Mesendoderm (in vitro differentiated cells): ENCODE measurements at regions not wholly inside any gene's neighbourhood (a gene's known extent, or its start where the extent isn't known, plus 50 kb on each side); places are given as distances from the start of the nearest gene placed in this dataset.

Source experiments
- DNase-seq: peaks from one replicate; pipeline ENCODE4 v3.0.0; 2013
- H2AK5ac ChIP-seq: 2 replicates; pipeline ENCODE4 v1.6.1; 2013; ENCODE audit warnings: low read length, inconsistent platforms
- H2BK120ac ChIP-seq: 2 replicates; pipeline ENCODE4 v1.6.1; 2013; ENCODE audit warnings: low read depth, mild to moderate bottlenecking, low read length, moderate library complexity, mixed read lengths
- H2BK15ac ChIP-seq: replicated peaks from 2 replicates; pipeline ENCODE4 v1.6.1; 2013; ENCODE audit warnings: low read depth, mild to moderate bottlenecking, moderate library complexity
- H2BK5ac ChIP-seq: 2 replicates; pipeline ENCODE4 v1.6.1; 2013; ENCODE audit warnings: low read length, inconsistent platforms
- H3K18ac ChIP-seq: 2 replicates; pipeline ENCODE4 v1.6.1; 2013; ENCODE audit warnings: mild to moderate bottlenecking, low read length, mixed read lengths
- H3K23ac ChIP-seq: one replicate; pipeline ENCODE4 v1.6.1; 2013; ENCODE audit warnings: low read length
- H3K27ac ChIP-seq: 2 replicates; pipeline ENCODE4 v1.5.1; 2013; ENCODE audit warnings: low read depth, mild to moderate bottlenecking, inconsistent platforms, low read length, moderate library complexity
- H3K27me3 ChIP-seq: 2 replicates; pipeline ENCODE4 v1.6.1; 2013; ENCODE audit warnings: low read length, control low read depth, mild to moderate bottlenecking, inconsistent platforms; ENCODE audit not compliant: insufficient read depth, poor library complexity
- H3K36me3 ChIP-seq: 2 replicates; pipeline ENCODE4 v1.6.1; 2013; ENCODE audit warnings: low read length, inconsistent platforms; ENCODE audit not compliant: control insufficient read depth, insufficient read depth
- H3K4ac ChIP-seq: one replicate; pipeline ENCODE4 v1.6.1; 2013; ENCODE audit warnings: low read depth, mild to moderate bottlenecking, low read length, moderate library complexity
- H3K4me1 ChIP-seq: 2 replicates; pipeline ENCODE4 v1.6.1; 2013; ENCODE audit warnings: low read depth, low read length, inconsistent platforms; ENCODE audit not compliant: control insufficient read depth
- H3K4me2 ChIP-seq: 2 replicates; pipeline ENCODE4 v1.6.1; 2013; ENCODE audit warnings: low read length
- H3K4me3 ChIP-seq: 2 replicates; pipeline ENCODE4 v1.5.1; 2013; ENCODE audit warnings: mild to moderate bottlenecking, low read length
- H3K56ac ChIP-seq: one replicate; pipeline ENCODE4 v1.6.1; 2013; ENCODE audit warnings: low read length
- H3K79me1 ChIP-seq: 2 replicates; pipeline ENCODE4 v1.6.1; 2013; ENCODE audit warnings: low read length, inconsistent platforms
- H3K79me2 ChIP-seq: 2 replicates; pipeline ENCODE4 v1.6.1; 2013; ENCODE audit warnings: mild to moderate bottlenecking, low read length; ENCODE audit not compliant: control insufficient read depth, insufficient read depth
- H3K9ac ChIP-seq: 2 replicates; pipeline ENCODE4 v1.6.1; 2013; ENCODE audit warnings: low read length, inconsistent platforms
- H4K5ac ChIP-seq: one replicate; pipeline ENCODE4 v1.6.1; 2013; ENCODE audit warnings: low read length
- H4K8ac ChIP-seq: one replicate; pipeline ENCODE4 v1.6.1; 2013; ENCODE audit warnings: low read depth, mild to moderate bottlenecking, control low read depth, low read length, moderate library complexity
- WGBS: extraction: QIAGEN DNeasy Blood & Tissue Kit; methylation state at CpG from one replicate; pipeline ENCODE4 v1.1.7; 2013; ENCODE audit warnings: low lambda C conversion rate, missing lambda C conversion rate; ENCODE audit not compliant: insufficient coverage; ENCODE audit errors: extremely low coverage; 5-methylcytosine and 5-hydroxymethylcytosine counted together

GRCh38 chr3:153722157-153722556 is 399.0 kb upstream of the ARHGEF26 start:
- H2BK120ac ChIP-seq, result no peak overlapping the region
- no peak overlapping the region for H2AK5ac ChIP-seq
- H2BK5ac ChIP-seq, result no peak overlapping the region
- H3K4me3 ChIP-seq, result no peak overlapping the region
- H3K79me1 ChIP-seq, result no peaks in the 10 kb centered on the region
- H3K18ac ChIP-seq, result no peak overlapping the region
- no peak overlapping the region for H3K4ac ChIP-seq
- no peak overlapping the region for H3K27ac ChIP-seq
- H3K79me2 ChIP-seq, result no peaks in the 10 kb centered on the region
- H3K4me2 ChIP-seq, result no peak overlapping the region
- H3K36me3 ChIP-seq, result no peaks in the 10 kb centered on the region
- H3K56ac ChIP-seq, result no peak overlapping the region
- no CpG with 5 or more reads among the region's 2 CpGs for WGBS
- no peak overlapping the region for H4K8ac ChIP-seq
- no peak overlapping the region for H3K9ac ChIP-seq
- H4K5ac ChIP-seq, result no peak overlapping the region
- DNase-seq, result no peak
- no peak overlapping the region for H3K23ac ChIP-seq
- H3K4me1 ChIP-seq, result no peaks in the 10 kb centered on the region
- H2BK15ac ChIP-seq, result no peak overlapping the region
- H3K27me3 ChIP-seq, result no peaks in the 10 kb centered on the region

DNA sequence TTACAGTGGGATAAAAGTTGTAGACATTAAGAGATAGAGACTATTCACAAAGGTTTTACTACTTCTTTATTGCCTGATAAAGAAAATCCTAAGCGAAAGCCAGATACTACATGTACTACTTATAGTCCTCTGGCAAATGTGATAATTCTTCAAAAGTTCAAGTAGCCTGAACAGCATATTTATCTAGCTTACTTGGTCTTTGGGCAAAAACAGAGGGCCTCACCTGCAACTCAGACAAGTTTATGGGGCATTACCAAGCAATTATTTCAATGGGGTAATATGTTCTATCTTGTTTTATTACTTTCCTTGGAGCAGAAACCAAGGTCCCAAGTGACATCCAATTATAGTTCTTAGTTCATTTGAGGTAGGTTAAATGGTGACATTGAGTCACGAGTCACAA is 390.1 kb upstream of the ARHGEF26 start:
- no CpG with 5 or more reads among the region's 2 CpGs for WGBS
- Histone ChIP-seq H3K27me3 (no peaks in the 10 kb centered on the region), H4K8ac (no peak overlapping the region), H3K4me1 (no peaks in the 10 kb centered on the region), H3K27ac (no peak overlapping the region), H3K4me3 (no peak overlapping the region), H3K23ac (no peak overlapping the region), H2AK5ac (no peak overlapping the region), H3K56ac (no peak overlapping the region), H3K79me2 (no peaks in the 10 kb centered on the region), H2BK5ac (no peak overlapping the region), H4K5ac (no peak overlapping the region), H3K4me2 (no peak overlapping the region), H3K4ac (no peak overlapping the region), H2BK120ac (no peak overlapping the region), H2BK15ac (no peak overlapping the region), H3K18ac (no peak overlapping the region), H3K36me3 (no peaks in the 10 kb centered on the region), H3K79me1 (no peaks in the 10 kb centered on the region), H3K9ac (no peak overlapping the region)
- DNase-seq, result no peak

DNA sequence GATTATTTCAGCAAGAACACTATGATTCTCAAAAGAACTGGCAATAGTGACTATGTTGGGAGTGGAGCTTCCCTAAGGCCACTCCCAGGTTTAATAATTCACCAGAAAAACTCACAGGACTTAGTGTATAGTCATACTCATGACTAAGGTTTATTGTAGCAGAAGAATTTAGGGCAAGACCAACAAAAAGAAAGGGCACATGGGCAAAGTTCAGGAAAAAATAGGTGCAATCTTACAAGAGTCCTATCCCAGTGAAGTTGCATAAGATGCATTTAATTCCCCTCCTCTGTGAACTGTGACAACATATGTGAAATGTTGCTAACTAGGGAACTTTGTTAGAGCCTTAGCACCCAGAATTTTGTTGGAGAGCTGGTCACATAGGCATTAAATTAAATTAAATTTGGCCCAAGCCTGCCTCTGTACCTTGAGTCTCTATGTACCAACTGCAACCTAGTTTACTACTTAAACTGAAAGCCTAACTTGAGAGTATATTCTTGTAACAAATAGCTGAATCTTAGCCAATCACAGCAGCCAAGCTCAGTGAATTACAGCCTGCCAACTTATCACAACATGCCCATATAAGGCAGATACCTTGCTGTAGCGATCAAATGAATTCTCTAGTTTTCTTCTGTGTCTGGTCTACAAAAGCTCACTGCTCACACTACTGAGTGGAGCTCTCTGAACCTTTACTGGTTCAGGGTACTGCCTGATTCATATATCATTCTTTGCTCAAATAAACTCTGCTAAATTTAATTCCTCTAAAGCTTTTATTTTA is 386.2 kb upstream of the ARHGEF26 start:
- Histone ChIP-seq H3K79me2 (no peaks in the 10 kb centered on the region), H3K4me3 (no peak overlapping the region), H3K18ac (no peak overlapping the region), H3K4me2 (no peak overlapping the region), H3K27ac (no peak overlapping the region), H4K8ac (no peak overlapping the region), H2BK5ac (no peak overlapping the region), H2BK120ac (no peak overlapping the region), H3K36me3 (no peaks in the 10 kb centered on the region), H4K5ac (no peak overlapping the region), H2BK15ac (no peak overlapping the region), H3K27me3 (no peaks in the 10 kb centered on the region), H3K23ac (no peak overlapping the region), H2AK5ac (no peak overlapping the region), H3K9ac (no peak overlapping the region), H3K79me1 (no peaks in the 10 kb centered on the region), H3K4ac (no peak overlapping the region), H3K56ac (no peak overlapping the region), H3K4me1 (no peaks in the 10 kb centered on the region)
- no CpG with 5 or more reads among the region's 1 CpG for WGBS
- no peak for DNase-seq

DNA sequence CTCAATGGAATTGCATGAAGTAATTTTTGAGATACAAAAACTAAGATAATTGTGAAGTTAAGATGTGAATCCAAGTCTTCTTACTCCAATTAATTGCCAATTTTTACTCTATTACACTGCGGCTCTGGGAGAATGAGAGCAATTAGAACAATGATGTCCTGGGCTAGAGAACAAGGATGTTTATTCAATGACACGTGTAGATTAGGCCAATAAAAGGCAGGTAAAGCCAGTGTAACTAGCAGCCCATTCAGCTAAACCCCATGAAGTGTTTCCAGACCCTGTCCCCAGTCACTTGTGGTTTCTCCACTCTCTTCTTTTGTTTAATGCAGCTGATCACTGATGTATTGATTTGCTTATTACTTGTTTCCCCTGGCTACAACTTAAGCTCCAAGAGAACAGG is 381.1 kb upstream of the ARHGEF26 start:
- Histone ChIP-seq H3K4me1 (no peaks in the 10 kb centered on the region), H3K36me3 (no peaks in the 10 kb centered on the region), H3K18ac (no peak overlapping the region), H3K4me3 (no peak overlapping the region), H2AK5ac (no peak overlapping the region), H2BK5ac (no peak overlapping the region), H4K5ac (no peak overlapping the region), H3K27me3 (no peaks in the 10 kb centered on the region), H3K9ac (no peak overlapping the region), H3K79me2 (no peaks in the 10 kb centered on the region), H3K79me1 (no peaks in the 10 kb centered on the region), H3K4me2 (no peak overlapping the region), H3K23ac (no peak overlapping the region), H4K8ac (no peak overlapping the region), H2BK15ac (no peak overlapping the region), H3K4ac (no peak overlapping the region), H3K56ac (no peak overlapping the region), H2BK120ac (no peak overlapping the region), H3K27ac (no peak overlapping the region)
- no peak for DNase-seq
- no CpG with 5 or more reads among the region's 2 CpGs for WGBS

GRCh38 chr3:153744889-153745288 is 376.3 kb upstream of the ARHGEF26 start:
- Histone ChIP-seq H2BK120ac (no peak overlapping the region), H3K9ac (no peak overlapping the region), H3K36me3 (no peaks in the 10 kb centered on the region), H3K4me2 (no peak overlapping the region), H3K4ac (no peak overlapping the region), H3K4me1 (no peaks in the 10 kb centered on the region), H4K5ac (no peak overlapping the region), H3K56ac (no peak overlapping the region), H3K27ac (no peak overlapping the region), H3K18ac (no peak overlapping the region), H2BK15ac (no peak overlapping the region), H3K4me3 (no peak overlapping the region), H3K79me2 (no peaks in the 10 kb centered on the region), H2AK5ac (no peak overlapping the region), H2BK5ac (no peak overlapping the region), H3K79me1 (no peaks in the 10 kb centered on the region), H4K8ac (no peak overlapping the region), H3K27me3 (no peaks in the 10 kb centered on the region), H3K23ac (no peak overlapping the region)
- no peak for DNase-seq
- WGBS, result no CpG with 5 or more reads among the region's 3 CpGs

DNA sequence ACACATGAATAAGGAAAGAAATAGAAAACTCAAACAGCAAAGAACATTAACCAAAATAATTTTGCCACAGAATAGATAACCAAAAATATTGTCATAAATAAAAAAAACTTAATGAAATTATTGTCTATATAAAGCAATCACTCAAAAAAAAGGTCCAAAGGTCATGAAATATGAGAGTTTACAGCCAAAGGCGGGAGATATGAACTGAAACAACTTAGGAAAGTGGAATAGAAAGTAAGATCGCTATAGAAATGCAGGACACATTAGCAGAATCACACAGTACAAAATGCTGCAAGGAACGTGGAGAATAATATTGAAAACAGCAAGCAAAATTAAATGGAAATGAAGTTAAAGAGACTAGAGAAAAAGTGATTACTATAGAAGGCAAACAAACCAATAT is 375.0 kb upstream of the ARHGEF26 start:
- WGBS, result no CpG with 5 or more reads among the region's 3 CpGs
- Histone ChIP-seq H3K23ac (no peak overlapping the region), H3K9ac (no peak overlapping the region)

More for the DNA sequence above, 375.0 kb upstream of the ARHGEF26 start:
- Histone ChIP-seq H3K56ac (no peak overlapping the region), H3K36me3 (no peaks in the 10 kb centered on the region), H3K4me3 (no peak overlapping the region), H3K4me1 (no peaks in the 10 kb centered on the region), H2BK5ac (no peak overlapping the region), H3K79me2 (no peaks in the 10 kb centered on the region), H2AK5ac (no peak overlapping the region), H2BK120ac (no peak overlapping the region), H4K8ac (no peak overlapping the region), H3K4me2 (no peak overlapping the region), H3K27me3 (no peaks in the 10 kb centered on the region), H3K27ac (no peak overlapping the region), H4K5ac (no peak overlapping the region), H3K79me1 (no peaks in the 10 kb centered on the region), H3K4ac (no peak overlapping the region), H2BK15ac (no peak overlapping the region), H3K18ac (no peak overlapping the region)
- DNase-seq, result no peak
